ACHN (cell line): ENCODE measurements at regions not wholly inside any gene's neighbourhood (a gene's known extent, or its start where the extent isn't known, plus 50 kb on each side); places are given as distances from the start of the nearest gene placed in this dataset.

Experiments used
- DNase-seq: peaks from one replicate; pipeline ENCODE4 v3.0.0-alpha.2; 2015
- in situ Hi-C: cut with HindIII; loops from 2 replicates; pipeline ENCODE4 v1.10.0; 2017; ENCODE audit warnings: low sequenced_read_pairs, low pct_ligation_motif_present, low pct_unique_long_range_greater_than_20kb

DNA sequence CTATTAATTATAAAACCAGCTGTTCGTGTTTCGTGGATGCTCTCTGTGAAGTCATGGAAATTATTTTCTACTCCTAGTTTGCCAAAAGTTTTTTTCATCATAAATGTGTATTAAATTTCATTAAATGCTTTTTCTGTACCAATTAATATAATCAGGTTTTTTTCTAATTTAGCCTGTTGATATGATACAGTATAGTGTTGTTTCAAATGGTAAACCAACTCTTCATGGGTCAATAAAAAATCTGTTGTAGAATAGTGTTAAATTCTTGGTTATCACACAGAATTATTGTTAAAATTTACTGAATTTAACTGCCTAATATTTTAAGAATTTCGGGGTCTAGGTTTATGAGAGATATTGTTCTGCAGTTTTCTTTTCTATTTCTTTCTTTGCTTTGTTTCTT, 505.9 kb upstream of the MANEA start:
- in situ Hi-C loops = no loop called here
- DNase-seq = no peak

DNA sequence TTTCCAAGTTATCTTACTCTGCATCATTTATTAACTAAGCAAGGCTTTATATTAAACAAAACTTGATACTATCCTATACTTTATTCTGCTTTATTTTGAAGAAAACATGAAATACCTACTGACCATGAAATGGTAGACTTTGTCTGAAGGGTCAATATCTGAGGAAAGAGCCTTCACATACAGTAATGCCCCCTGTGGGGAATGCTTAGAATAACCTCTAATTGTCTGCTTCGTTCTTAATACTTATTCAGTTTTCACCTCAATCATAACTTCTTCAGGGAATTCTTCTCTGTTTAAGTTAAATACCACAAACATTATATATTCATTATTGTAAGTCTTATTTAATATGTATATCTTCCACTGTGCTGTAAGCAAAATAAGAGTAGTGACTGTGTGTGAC, 498.9 kb upstream of the MANEA start:
- in situ Hi-C loops = no loop called here
- DNase-seq = no peak

DNA sequence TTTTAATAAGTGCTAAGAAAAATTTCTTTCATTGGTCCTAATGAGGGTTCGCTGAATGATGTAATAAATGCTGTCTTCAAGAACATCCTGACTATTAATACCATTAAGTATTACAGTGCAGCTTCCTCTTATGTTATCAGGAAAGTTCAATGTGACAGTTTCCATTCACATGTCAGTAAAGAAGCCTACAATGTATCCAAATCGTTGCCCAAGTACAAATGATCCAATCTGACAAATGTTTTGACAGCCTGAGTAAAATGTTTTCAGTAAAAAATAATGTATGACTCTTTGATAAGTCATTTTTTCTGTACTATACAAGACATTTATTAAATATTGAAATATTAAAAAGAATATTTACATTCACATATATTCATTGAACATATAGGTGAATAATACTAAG, 496.1 kb upstream of the MANEA start:
- in situ Hi-C loops = no loop called here
- DNase-seq = no peak

DNA sequence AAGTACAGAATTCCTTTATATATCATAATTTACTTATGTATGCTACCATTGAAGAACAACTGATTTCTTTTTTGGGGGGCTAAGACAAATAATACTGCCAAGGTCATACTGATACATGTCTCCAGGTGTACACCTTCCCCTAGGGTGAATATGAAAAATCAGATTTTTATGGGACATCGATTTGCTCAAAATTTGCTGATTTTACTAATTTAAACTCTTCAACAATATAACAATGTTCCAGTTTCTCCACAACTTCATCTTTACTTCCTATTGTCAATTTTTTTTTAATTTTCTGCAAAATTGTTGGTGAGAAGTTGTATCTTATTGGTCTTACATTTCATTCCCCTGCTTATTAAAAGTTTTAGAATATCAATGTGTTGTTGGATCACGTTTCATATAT, 495.4 kb upstream of the MANEA start:
- no peak for DNase-seq
- in situ Hi-C loops = no loop called here

DNA sequence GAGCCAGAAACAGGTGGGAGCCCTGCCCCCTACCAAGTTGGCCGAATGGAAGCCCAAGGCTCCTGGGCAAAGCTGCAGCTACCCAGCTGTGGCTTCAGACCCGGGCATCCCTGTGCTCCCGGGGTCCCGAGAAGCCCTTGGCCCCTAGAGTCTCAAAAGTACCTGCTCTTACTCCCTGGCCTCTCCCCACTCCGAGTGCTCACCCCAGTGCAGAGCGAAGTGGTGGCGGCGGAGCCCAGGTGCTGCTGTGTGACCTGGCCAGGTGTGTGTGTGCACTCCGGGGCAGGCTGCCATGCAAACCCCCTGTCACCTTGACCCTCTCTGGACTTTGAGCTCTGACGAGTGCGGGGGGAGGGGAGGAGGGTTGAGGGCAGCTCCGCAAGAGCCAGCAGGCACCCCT, 493.8 kb upstream of the MANEA start:
- no peak for DNase-seq
- in situ Hi-C loops = no loop called here

DNA sequence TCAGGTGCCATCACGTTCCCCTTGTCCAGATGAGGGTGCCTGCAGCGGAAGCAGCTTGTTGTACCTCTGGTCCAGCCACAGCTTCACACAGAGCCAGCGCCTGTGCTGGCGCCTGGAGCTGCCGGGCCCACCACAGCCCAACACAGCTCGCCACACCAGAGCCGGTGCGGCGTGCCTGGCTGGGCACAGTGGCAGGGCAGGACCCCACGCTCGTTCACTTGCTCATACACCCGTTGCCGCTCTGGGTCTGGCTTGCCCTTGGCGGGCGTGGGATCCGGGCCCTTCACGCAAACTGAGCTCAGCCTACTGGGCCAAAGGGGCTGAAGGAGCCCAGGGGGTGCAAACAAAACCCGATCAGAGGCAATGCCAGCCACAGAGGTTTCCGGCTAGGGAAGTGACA, 492.5 kb upstream of the MANEA start:
- no peak for DNase-seq
- in situ Hi-C loops = no loop called here

GRCh38 chr6:95087394-95088097, 489.8 kb upstream of the MANEA start:
- DNase-seq = peak; percentile 58
- in situ Hi-C loops = no loop called here

DNA sequence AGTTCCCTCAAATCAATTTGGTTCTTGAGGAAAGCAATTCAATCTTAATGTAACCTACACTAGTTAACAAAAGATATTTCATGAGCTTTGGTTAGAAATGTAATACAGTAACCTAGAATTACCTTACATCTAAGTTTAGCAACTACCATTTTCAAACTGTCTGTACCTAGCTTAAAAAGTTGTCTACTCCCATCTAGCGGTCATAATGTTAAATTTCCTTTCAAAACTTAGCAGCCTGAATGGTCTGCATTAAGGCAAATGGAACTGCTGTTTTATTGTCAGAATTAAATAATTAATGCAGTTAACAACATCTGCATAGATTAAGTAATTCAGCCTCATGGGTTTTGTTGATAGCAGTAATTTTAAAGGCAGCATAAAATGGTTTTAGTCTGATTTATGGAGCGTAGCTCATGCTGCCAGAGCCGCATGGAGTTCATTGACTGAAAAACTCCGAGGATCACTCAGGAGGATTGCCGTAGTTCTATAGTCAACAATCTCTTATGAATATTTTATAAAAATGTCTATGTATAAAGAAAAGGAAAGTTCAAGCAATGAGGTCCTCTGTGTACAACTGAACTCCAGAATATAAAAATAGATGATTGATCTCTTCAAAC, 485.4 kb upstream of the MANEA start:
- peak; percentile 69 for DNase-seq
- in situ Hi-C loops = no loop called here

DNA sequence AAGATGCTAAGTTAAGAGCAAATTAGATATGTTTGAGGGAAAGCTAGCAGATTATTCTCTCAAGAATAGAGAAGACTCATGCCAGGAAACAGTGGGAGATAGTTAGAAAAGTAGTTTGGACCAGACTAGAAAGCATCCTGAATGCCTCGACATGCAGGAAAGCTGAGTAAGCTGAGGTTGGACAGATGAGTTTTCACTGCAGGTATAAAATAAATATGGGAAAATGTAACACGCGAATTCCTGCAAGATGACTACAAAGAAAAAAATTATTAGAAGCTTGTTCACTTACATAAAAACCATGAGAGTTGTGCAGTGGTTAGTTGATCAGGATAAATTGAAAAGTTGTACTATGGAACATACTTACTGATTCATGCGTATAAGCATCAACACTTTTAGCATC, 484.2 kb upstream of the MANEA start:
- DNase-seq = no peak
- in situ Hi-C loops = no loop called here

DNA sequence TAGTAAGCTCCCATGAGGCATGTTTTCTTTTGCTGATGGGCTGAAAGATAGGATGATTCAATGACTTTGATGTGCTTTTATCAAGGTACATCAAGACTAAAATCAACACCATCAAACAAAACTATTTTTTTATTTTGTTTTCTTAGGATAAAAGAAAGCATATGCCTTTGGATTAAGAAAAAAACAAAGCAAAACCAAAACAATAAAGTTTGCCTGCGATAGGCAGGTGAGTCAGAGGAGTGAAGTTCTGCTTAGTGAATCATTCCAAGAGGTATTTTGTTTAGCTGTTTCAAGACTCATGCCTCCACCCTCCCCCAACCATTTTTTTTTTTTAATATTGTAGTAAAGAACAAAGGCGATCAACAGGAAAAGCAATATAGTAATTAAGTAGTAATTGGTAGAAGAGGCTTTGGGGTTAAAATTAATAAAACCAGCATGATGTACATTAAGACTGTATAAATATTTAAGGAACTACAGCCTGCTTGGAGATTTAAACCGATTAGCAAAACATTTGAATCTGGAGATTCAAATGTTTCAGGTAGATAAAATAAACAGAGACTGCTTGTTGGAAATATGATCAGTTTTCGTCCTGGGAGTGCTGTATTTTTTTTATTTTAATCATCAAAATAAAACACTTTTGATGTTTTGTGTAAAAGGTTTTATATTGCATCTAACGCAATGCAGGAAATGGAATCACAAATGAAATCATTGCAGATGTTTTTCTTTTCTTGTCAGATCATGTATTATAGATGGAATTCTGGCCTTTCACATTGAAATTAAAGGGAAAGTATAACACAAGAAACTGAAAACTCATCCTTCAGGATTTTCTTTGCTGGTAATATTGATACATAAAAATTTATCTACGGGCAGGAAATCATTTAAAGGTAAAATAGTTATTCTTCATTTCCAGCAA, 482.3 kb upstream of the MANEA start:
- in situ Hi-C loops = no loop called here
- peak; percentile 71 for DNase-seq

- DNase-seq = no peak
- in situ Hi-C loops = no loop called here
Measured at GRCh38 chr6:95095855-95096254, 481.5 kb upstream of the MANEA start.

DNA sequence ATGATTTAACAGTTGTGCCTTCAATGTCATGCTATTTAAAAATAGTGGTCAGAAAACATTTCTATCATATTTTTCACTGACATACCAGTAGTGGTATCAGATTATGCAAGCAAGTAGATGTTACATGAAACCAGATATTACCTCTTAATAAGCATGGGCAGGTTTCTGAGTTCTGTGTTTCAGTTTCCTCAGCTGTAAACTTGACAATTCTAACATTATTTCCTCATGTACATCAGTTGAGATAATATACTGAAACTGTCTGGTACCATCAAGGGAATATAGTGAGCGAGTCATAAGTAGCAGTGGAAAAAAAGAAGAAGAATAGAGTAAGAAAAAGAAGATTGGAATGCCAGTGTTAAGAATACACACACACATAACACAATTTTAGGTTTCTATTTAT, 477.9 kb upstream of the MANEA start:
- no peak for DNase-seq
- in situ Hi-C loops = no loop called here

DNA sequence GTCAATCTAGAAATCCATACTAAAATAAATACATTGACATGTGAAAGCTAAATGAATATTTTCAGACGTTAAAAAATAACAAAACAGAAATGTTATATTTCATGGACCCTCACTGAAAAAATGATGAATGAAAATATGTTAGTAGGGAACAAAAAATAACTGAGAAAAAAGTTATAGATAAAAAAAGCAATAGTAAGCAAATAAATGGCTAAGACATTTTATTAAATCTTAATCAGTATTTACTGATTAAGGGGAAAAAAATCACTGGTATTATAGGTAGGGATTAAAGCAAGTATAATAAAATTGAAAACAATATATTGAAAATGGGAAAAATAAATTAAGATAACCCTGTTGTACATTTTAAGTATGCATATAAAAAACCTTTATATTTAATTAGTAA, 468.1 kb upstream of the MANEA start:
- no peak for DNase-seq
- in situ Hi-C loops = no loop called here

DNA sequence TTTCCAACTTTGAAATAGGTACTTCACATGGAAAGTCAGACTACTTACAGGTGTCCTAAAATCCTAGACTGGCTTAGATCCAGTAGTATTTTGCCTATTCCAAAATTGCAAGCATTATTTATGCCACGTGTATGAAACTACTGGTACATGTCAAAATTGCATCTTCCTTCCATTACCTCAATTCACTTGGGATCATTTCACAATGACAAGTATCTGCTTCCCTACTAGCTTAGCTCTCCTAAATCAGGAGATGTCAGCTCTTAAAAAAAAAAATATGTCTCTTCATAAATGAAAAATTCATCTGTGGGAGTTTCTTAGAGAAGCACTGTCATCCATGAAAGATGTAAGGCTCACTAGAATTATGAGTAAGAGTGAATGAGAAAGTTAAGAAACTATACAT, 466.6 kb upstream of the MANEA start:
- DNase-seq = no peak
- in situ Hi-C loops = no loop called here

DNA sequence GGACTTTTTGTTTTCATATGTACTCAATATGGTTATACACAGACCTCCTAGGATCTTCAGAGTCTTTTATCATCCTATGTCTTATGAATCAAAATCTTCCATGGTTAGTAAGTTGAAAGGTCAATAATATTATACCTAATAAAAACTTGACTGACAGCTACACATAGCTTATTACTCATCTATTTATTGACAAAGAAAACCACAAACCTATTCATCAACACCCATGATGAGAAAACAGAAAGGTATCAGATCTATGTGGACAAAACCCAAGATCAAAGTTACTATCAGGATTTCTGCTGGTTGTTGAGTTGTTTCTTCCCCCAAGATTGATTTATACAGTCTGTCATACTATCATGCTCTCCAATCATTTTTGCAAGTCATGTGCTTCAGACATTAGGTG, 460.1 kb upstream of the MANEA start:
- in situ Hi-C loops = no loop called here
- no peak for DNase-seq

- no peak for DNase-seq
- in situ Hi-C loops = no loop called here
Measured at GRCh38 chr6:95119927-95120326, 457.4 kb upstream of the MANEA start.

GRCh38 chr6:95120984-95121383, 456.4 kb upstream of the MANEA start:
- in situ Hi-C loops = no loop called here
- no peak for DNase-seq

DNA sequence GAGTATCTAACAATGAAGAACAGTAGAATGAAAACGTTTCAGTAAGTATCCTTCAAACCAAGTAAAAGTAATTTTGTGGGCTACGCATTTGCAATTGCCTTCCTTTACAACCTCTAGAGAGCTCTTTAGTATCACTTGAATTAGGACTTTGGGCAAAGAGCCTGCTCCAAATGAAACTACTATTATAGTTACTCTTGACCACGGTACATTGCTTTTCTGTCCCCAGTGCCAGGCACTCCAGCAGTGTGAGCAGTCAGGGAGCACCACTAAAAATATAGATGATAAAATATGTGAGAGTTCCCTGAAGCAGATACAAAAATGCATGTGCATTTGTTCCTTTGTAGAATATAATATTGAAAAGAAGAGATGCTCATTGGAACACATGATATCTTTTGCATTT, 450.1 kb upstream of the MANEA start:
- DNase-seq = no peak
- in situ Hi-C loops = no loop called here

DNA sequence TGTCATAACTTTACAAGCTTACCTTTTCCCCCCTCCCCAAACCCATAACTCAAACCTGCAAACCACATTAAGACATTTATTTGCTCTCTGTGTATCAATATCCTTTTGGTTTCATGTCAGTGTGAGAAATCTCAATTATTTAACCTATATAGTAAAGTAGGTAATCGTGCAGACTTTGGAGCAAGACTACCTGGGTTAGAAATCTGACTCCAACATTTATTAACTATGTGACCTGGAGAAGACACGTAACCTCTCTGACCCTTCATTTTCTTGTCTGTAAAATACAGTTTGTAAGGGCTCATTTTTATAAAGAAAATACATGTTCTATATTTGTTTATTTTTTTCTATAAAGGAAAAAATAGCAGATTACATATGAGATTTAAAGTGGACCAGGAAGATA, 448.9 kb upstream of the MANEA start:
- no peak for DNase-seq
- in situ Hi-C loops = no loop called here

- DNase-seq = no peak
- in situ Hi-C loops = no loop called here
Measured at GRCh38 chr6:95128947-95129346, 448.4 kb upstream of the MANEA start.
